ENCODE measurements at regions not wholly inside any gene's neighbourhood (a gene's known extent, or its start where the extent isn't known, plus 50 kb on each side); places are given as distances from the start of the nearest gene placed in this dataset.

- TF ChIP-seq POLR2AphosphoS5 (IDR thresholded peaks at IDR 0.05; ENCODE audit: low read depth) (no peak), REST (IDR thresholded peaks at IDR 0.05; ENCODE audit: insufficient replicate concordance, low read depth) (no peak), CTCF (IDR thresholded peaks at IDR 0.05; ENCODE audit: insufficient read depth, low read length) (no peak), SPI1 (IDR thresholded peaks at IDR 0.05; ENCODE audit: borderline replicate concordance, low read depth) (no peak), GABPA (IDR thresholded peaks at IDR 0.05; ENCODE audit: low read depth) (no peak)
- DNase-seq (ENCODE audit: low read depth in 1 of 2, low spot score in 1 of 2) = no peak
- Histone ChIP-seq H3K4me3 (replicated peaks; ENCODE audit: insufficient read depth, low read length) (no peak overlapping the region), H3K27ac (replicated peaks) (no peak overlapping the region), H3K27me3 (ENCODE audit: insufficient read depth, poor library complexity, severe bottlenecking) (no peaks in the 10 kb centered on the region)
Measured at GRCh38 chr4:186887752-186888151, 164.1 kb upstream of the FAT1 start.

GRCh38 chr4:186889876-186890643, 166.4 kb upstream of the FAT1 start:
- TF ChIP-seq POLR2AphosphoS5 (IDR thresholded peaks at IDR 0.05; ENCODE audit: low read depth) = no peak
- TF ChIP-seq CTCF (IDR thresholded peaks at IDR 0.05; ENCODE audit: insufficient read depth, low read length) = no peak
- TF ChIP-seq SPI1 (IDR thresholded peaks at IDR 0.05; ENCODE audit: borderline replicate concordance, low read depth) = no peak
- TF ChIP-seq REST (IDR thresholded peaks at IDR 0.05; ENCODE audit: insufficient replicate concordance, low read depth) = no peak
- no peak for TF ChIP-seq GABPA (IDR thresholded peaks at IDR 0.05; ENCODE audit: low read depth)
- H3K27me3 ChIP-seq (ENCODE audit: insufficient read depth, poor library complexity, severe bottlenecking) = no peaks in the 10 kb centered on the region
- H3K4me3 ChIP-seq (replicated peaks; ENCODE audit: insufficient read depth, low read length) = no peak overlapping the region
- no peak for DNase-seq (ENCODE audit: low read depth in 1 of 2, low spot score in 1 of 2)
- no peak overlapping the region for H3K27ac ChIP-seq (replicated peaks)

- no peak for DNase-seq (ENCODE audit: low read depth in 1 of 2, low spot score in 1 of 2)
- Histone ChIP-seq H3K27me3 (ENCODE audit: insufficient read depth, poor library complexity, severe bottlenecking) (no peaks in the 10 kb centered on the region), H3K27ac (replicated peaks) (no peak overlapping the region), H3K4me3 (replicated peaks; ENCODE audit: insufficient read depth, low read length) (no peak overlapping the region)
- no peak for TF ChIP-seq CTCF (IDR thresholded peaks at IDR 0.05; ENCODE audit: insufficient read depth, low read length)
- no peak for TF ChIP-seq SPI1 (IDR thresholded peaks at IDR 0.05; ENCODE audit: borderline replicate concordance, low read depth)
- TF ChIP-seq POLR2AphosphoS5 (IDR thresholded peaks at IDR 0.05; ENCODE audit: low read depth) = no peak
- TF ChIP-seq REST (IDR thresholded peaks at IDR 0.05; ENCODE audit: insufficient replicate concordance, low read depth) = no peak
Measured at GRCh38 chr4:186891859-186892486, 168.3 kb upstream of the FAT1 start.
